Endodermal cell (in vitro differentiated cells): ENCODE measurements at regions not wholly inside any gene's neighbourhood (a gene's known extent, or its start where the extent isn't known, plus 50 kb on each side); places are given as distances from the start of the nearest gene placed in this dataset.
A peak's percentile ranks its signal among the peaks of the same experiment; 100 is the strongest.
"Not testable (repeated sequence)": the region's sequence is repeated elsewhere in the genome, so short reads cannot be mapped to it uniquely, and the experiment has no call there.

ENCODE experiments used
- DNase-seq: peaks from one replicate; pipeline ENCODE4 v3.0.0-alpha.2; 2017
- H3K27ac ChIP-seq: 2 replicates; pipeline ENCODE4 v1.5.1; 2013; ENCODE audit warnings: mild to moderate bottlenecking, low read depth, low read length, moderate library complexity
- H3K27me3 ChIP-seq: 2 replicates; pipeline ENCODE4 v1.6.1; 2013; ENCODE audit warnings: mild to moderate bottlenecking, low read length, moderate library complexity; ENCODE audit not compliant: insufficient read depth, control insufficient read depth, poor library complexity, severe bottlenecking
- H3K36me3 ChIP-seq: 2 replicates; pipeline ENCODE4 v1.7.0; 2013; ENCODE audit warnings: mild to moderate bottlenecking, low read length, moderate library complexity; ENCODE audit not compliant: control insufficient read depth, insufficient read depth
- H3K4me1 ChIP-seq: one replicate; pipeline ENCODE4 v1.7.0; 2013; ENCODE audit warnings: low read length; ENCODE audit not compliant: control insufficient read depth, insufficient read depth
- H3K4me3 ChIP-seq: 2 replicates; pipeline ENCODE4 v1.5.1; 2013; ENCODE audit warnings: mild to moderate bottlenecking, low read length, moderate library complexity
- H3K9ac ChIP-seq: 2 replicates; pipeline ENCODE4 v1.6.1; 2013; ENCODE audit warnings: mild to moderate bottlenecking, low read length, moderate library complexity; ENCODE audit not compliant: poor library complexity, severe bottlenecking; ENCODE audit errors: extremely low read depth
- H3K9me3 ChIP-seq: 2 replicates; pipeline ENCODE4 v1.6.1; 2013; ENCODE audit warnings: mild to moderate bottlenecking, low read length, moderate library complexity; ENCODE audit not compliant: control insufficient read depth
- H3K27ac Mint-ChIP-seq: 2 replicates; pipeline ENCODE4 v1.8.0; 2020; ENCODE audit warnings: mixed read lengths
- H3K27me3 Mint-ChIP-seq: 2 replicates; pipeline ENCODE4 v1.8.0; 2021; ENCODE audit warnings: mild to moderate bottlenecking, mixed read lengths; ENCODE audit not compliant: insufficient read depth
- H3K36me3 Mint-ChIP-seq: 2 replicates; pipeline ENCODE4 v1.8.0; 2020; ENCODE audit warnings: low read depth, mixed read lengths
- H3K4me1 Mint-ChIP-seq: 2 replicates; pipeline ENCODE4 v1.8.0; 2020; ENCODE audit warnings: mixed read lengths
- H3K4me3 Mint-ChIP-seq: 2 replicates; pipeline ENCODE4 v1.8.0; 2020; ENCODE audit warnings: mild to moderate bottlenecking, moderate library complexity, mixed read lengths
- H3K9me3 Mint-ChIP-seq: 2 replicates; pipeline ENCODE4 v1.8.0; 2020; ENCODE audit warnings: mild to moderate bottlenecking, mixed read lengths
- WGBS, 2 experiments: methylation state at CpG; one replicate each; pipeline versions ENCODE4 v1.1.5 to v1.1.7; 2013; ENCODE audit warnings: missing lambda C conversion rate in 2 of 2, mixed read lengths in 1 of 2; ENCODE audit not compliant: insufficient coverage in 1 of 2, insufficient read length in 1 of 2; 5-methylcytosine and 5-hydroxymethylcytosine counted together

DNA sequence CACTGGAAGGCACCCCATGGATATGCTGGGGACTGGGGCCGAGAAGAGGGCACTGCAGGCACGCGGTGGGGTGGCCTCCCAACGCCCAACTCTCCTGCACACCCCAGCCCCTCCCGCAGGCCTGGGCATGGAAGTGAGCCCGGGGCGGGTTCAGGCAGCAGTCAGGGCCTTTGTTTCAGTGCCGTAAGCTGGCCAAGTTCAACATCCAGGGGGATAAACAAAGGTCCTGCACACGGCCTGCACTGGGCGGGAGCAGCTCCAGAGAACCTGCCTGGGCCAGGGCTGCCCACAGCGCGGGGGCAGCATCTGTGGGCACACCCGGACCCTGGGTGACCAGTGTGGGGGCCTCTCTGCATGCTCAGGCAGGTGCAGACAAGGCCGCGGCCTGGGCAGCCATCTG is 5425.8 kb upstream of the TPTE start:
- not testable (repeated sequence) for H3K27ac ChIP-seq, H3K4me1 Mint-ChIP-seq, H3K9me3 Mint-ChIP-seq, H3K9ac ChIP-seq, H3K9me3 ChIP-seq, H3K27me3 ChIP-seq, H3K4me3 ChIP-seq, H3K27me3 Mint-ChIP-seq, H3K27ac Mint-ChIP-seq, H3K36me3 Mint-ChIP-seq, H3K4me3 Mint-ChIP-seq, H3K4me1 ChIP-seq, DNase-seq, H3K36me3 ChIP-seq
- 100% methylated on average over 4 of the region's 15 CpGs; no CpG with 5 or more reads in 1 of the 2 experiments for WGBS, 2 experiments

DNA sequence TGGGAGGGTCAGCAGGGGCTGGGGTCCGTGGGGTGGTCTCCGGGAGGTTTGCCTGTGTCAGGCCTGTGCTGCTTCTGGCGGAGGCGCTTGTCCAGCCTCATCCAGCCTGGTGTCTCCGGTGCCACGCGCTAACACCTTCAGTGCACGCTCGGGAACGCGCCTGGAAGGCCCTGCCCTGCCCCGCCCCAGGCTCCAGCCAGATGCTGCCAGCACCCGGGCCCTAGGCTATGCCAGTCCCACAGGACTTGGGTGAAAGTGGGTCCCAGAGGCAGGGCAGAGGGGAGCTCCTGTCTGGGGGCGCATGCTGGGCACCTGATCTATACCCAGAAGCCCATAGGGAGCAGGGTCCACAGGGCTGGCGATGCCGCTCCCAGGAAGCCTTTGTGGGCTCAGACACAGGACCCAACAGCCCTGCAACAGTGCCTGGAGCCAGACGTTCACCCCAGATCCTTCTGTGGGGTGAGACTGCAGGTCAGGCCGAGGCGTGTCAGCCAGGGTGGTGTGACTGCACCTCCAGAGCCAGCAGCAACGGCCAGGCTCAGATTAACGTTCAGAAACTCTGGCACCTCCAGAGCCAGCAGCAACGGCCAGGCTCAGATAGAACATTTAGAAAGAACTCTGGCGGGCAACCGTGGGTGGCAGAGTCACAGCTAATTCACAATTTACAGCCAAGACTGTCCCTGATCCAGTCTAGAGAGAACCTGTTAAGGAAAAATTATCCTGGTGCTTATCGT is 5423.2 kb upstream of the TPTE start:
- 96% methylated on average over 5 of the region's 25 CpGs; no CpG with 5 or more reads in 1 of the 2 experiments for WGBS, 2 experiments
- H3K9me3 ChIP-seq, H3K27ac ChIP-seq, H3K4me1 Mint-ChIP-seq, DNase-seq, H3K9me3 Mint-ChIP-seq, H3K4me3 ChIP-seq, H3K4me3 Mint-ChIP-seq, H3K36me3 Mint-ChIP-seq, H3K36me3 ChIP-seq, H3K27me3 ChIP-seq, H3K27ac Mint-ChIP-seq, H3K27me3 Mint-ChIP-seq, H3K9ac ChIP-seq, H3K4me1 ChIP-seq: not testable (repeated sequence)

DNA sequence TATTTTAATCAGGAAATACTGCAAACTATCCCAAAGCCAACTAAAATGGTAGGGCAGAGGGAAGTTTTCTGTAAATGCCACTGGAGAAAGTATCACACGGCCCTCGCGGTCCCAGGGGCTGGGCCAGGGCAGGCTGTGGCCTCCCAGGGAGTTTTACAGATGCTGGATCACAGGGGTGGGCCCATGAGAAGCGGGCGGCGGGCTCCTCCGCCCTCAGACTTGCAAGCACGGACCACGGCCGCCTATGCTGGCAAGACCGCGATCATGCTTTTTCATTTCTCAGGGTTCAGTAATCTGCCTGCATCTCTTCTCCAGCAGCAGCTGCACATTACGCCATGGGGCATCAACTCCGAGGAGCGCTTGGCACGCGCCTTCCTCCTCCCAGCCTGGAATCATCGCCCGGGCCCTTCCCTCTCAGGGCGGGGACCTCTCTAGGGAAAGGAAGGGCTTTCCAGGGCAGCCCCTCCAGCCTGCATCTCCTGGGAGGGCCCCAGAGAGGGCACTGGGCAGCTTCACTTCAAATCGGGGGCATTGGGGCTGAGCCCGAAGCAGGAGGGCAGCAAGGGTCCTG is 5420.7 kb upstream of the TPTE start:
- not testable (repeated sequence) for H3K27ac ChIP-seq, H3K4me3 Mint-ChIP-seq, DNase-seq, H3K9me3 ChIP-seq, H3K9me3 Mint-ChIP-seq, H3K4me1 Mint-ChIP-seq, H3K27me3 ChIP-seq, H3K4me1 ChIP-seq, H3K27me3 Mint-ChIP-seq, H3K27ac Mint-ChIP-seq, H3K36me3 ChIP-seq, H3K9ac ChIP-seq, H3K4me3 ChIP-seq, H3K36me3 Mint-ChIP-seq
- WGBS, 2 experiments = no CpG with 5 or more reads among the region's 22 CpGs

DNA sequence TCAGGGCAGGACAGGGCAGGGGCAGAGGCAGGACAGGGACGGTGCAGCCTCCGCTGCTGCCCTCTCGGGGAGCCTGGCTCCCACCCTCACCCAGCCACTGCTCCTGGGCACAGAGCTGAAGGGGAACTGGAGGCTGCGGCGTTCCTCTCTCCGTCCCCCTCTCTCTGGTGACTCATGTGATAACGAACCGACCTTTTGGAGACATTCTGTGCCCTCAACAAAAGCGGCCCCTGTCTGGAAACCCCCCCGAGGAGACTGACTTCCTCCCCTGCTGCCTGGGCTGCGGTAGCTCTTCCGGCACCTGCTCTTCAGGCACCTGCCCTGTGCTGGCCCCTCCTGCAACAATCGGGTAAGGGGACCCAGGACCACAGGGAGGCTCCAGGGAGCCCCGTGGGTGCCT is 5419.6 kb upstream of the TPTE start:
- H3K27ac ChIP-seq, H3K4me1 ChIP-seq, H3K36me3 ChIP-seq, H3K4me1 Mint-ChIP-seq, H3K4me3 Mint-ChIP-seq, H3K36me3 Mint-ChIP-seq, H3K27ac Mint-ChIP-seq, H3K27me3 Mint-ChIP-seq, H3K27me3 ChIP-seq, H3K9me3 ChIP-seq, H3K9me3 Mint-ChIP-seq, H3K4me3 ChIP-seq, H3K9ac ChIP-seq: not testable (repeated sequence)
- 67% methylated on average over 7 of the region's 14 CpGs; no CpG with 5 or more reads in 1 of the 2 experiments for WGBS, 2 experiments
- peak; percentile 34 for DNase-seq

DNA sequence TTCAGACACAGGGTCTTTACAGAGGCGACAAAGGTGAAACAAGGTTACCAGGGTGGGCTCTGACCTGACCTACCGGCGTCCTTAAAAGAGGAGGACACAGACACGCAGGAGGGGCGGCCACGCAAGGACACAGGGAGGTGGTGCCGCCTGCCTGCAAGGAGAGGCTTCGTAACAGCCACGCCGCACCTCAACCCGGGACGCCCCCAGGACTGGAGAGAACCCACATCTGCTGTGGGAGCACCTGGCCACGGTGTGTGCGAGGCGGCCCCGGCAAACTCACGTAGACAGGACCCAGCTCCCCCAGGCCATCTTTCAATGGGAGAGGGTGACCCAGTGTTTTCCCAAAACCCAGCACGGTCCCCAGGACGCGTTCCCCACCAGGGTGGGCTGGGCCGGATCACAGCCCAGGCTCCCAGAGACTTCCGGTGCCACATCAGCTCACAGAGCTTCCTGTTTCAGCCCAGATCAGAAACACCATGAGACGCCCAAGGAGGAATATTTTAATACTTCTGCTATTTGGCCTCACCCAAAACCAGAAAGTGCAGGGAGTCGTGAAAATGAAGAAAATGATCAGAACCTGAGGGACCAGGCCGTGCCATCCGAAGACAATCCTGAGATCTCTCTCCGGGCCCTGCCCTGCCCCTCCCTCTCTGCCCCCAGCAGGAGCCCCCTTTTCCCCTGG is 5417.4 kb upstream of the TPTE start:
- not testable (repeated sequence) for H3K4me3 Mint-ChIP-seq

DNA sequence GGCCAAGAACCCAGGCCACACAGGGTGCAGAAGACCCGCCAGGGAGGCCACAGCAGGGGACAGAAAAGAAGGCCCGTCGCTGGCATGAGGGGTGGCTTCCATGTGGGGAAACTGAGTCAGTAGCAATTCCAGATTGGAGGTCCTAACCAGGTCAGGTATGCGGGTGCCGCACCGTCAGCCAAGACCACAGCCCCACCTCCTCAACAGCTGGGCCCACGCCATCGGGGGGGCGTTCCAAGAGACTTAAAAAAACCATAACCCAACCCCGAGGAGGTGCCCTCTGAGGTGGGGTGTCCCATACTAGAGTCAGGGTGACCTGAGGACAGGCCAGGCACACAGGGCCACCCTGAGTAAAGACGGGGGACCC is 5416.8 kb upstream of the TPTE start:
- not testable (repeated sequence) for H3K4me1 Mint-ChIP-seq
- WGBS, 2 experiments = 100% methylated on average over 3 of the region's 11 CpGs; no CpG with 5 or more reads in 1 of the 2 experiments

More for the DNA sequence above, 5417.4 kb upstream of the TPTE start:
- 86% methylated on average over 1 of the region's 27 CpGs; no CpG with 5 or more reads in 1 of the 2 experiments for WGBS, 2 experiments
- not testable (repeated sequence) for H3K27ac ChIP-seq, H3K36me3 Mint-ChIP-seq, H3K27me3 Mint-ChIP-seq, H3K27me3 ChIP-seq, H3K9ac ChIP-seq, H3K9me3 ChIP-seq, H3K4me3 ChIP-seq, H3K36me3 ChIP-seq, DNase-seq, H3K27ac Mint-ChIP-seq, H3K4me1 Mint-ChIP-seq, H3K9me3 Mint-ChIP-seq, H3K4me1 ChIP-seq

More for the DNA sequence above, 5416.8 kb upstream of the TPTE start:
- not testable (repeated sequence) for H3K9me3 Mint-ChIP-seq, H3K4me3 Mint-ChIP-seq, H3K27ac ChIP-seq, H3K36me3 Mint-ChIP-seq, H3K9me3 ChIP-seq, DNase-seq, H3K27ac Mint-ChIP-seq, H3K36me3 ChIP-seq, H3K27me3 Mint-ChIP-seq, H3K9ac ChIP-seq, H3K4me1 ChIP-seq, H3K27me3 ChIP-seq, H3K4me3 ChIP-seq
